ENCODE measurements at regions not wholly inside any gene's neighbourhood (a gene's known extent, or its start where the extent isn't known, plus 50 kb on each side); places are given as distances from the start of the nearest gene placed in this dataset.

GRCh38 chr18:9017167-9017904 lies 85.2 kb upstream of the NDUFV2 start:
- Mint-ChIP-seq H3K27ac (ENCODE audit: unreplicated experiment) (peak overlapping the region; percentile 91), H3K27me3 (ENCODE audit: low read depth) (no peaks in the 10 kb centered on the region), H3K4me3 (ENCODE audit: unreplicated experiment) (peak overlapping the region; percentile 60), H3K9me3 (ENCODE audit: low read depth) (peaks cover 3% of the 10 kb centered on the region), H3K36me3 (ENCODE audit: low read depth) (no peaks in the 10 kb centered on the region), H3K4me1 (ENCODE audit: low read depth) (peaks cover 20% of the 10 kb centered on the region)
- no peak for TF ChIP-seq CTCF (IDR thresholded peaks at IDR 0.05)
- peak; percentile 92 for DNase-seq (ENCODE audit: low spot score)

- Mint-ChIP-seq H3K4me3 (ENCODE audit: unreplicated experiment) (no peak overlapping the region), H3K27me3 (ENCODE audit: low read depth) (no peaks in the 10 kb centered on the region), H3K27ac (ENCODE audit: unreplicated experiment) (peak overlapping the region; percentile 91), H3K4me1 (ENCODE audit: low read depth) (peaks cover 23% of the 10 kb centered on the region), H3K36me3 (ENCODE audit: low read depth) (no peaks in the 10 kb centered on the region), H3K9me3 (ENCODE audit: low read depth) (peaks cover 3% of the 10 kb centered on the region)
- no peak for DNase-seq (ENCODE audit: low spot score)
- no peak for TF ChIP-seq CTCF (IDR thresholded peaks at IDR 0.05)
These were observed 84.6 kb upstream of the NDUFV2 start for GRCh38 chr18:9017905-9018227.

GRCh38 chr18:9019135-9019534 lies 83.4 kb upstream of the NDUFV2 start:
- peaks cover 24% of the 10 kb centered on the region for H3K4me1 Mint-ChIP-seq (ENCODE audit: low read depth)
- H3K9me3 Mint-ChIP-seq (ENCODE audit: low read depth): peaks cover 3% of the 10 kb centered on the region
- H3K4me3 Mint-ChIP-seq (ENCODE audit: unreplicated experiment): no peak overlapping the region
- H3K27ac Mint-ChIP-seq (ENCODE audit: unreplicated experiment): no peak overlapping the region
- no peaks in the 10 kb centered on the region for H3K36me3 Mint-ChIP-seq (ENCODE audit: low read depth)
- no peak for DNase-seq (ENCODE audit: low spot score)
- no peak for TF ChIP-seq CTCF (IDR thresholded peaks at IDR 0.05)
- H3K27me3 Mint-ChIP-seq (ENCODE audit: low read depth): no peaks in the 10 kb centered on the region

GRCh38 chr18:9020221-9020620 lies 82.3 kb upstream of the NDUFV2 start:
- H3K4me1 Mint-ChIP-seq (ENCODE audit: low read depth): peaks cover 24% of the 10 kb centered on the region
- DNase-seq (ENCODE audit: low spot score): no peak
- no peak overlapping the region for H3K27ac Mint-ChIP-seq (ENCODE audit: unreplicated experiment)
- peaks cover 1% of the 10 kb centered on the region for H3K36me3 Mint-ChIP-seq (ENCODE audit: low read depth)
- H3K9me3 Mint-ChIP-seq (ENCODE audit: low read depth): peaks cover 3% of the 10 kb centered on the region
- H3K27me3 Mint-ChIP-seq (ENCODE audit: low read depth): no peaks in the 10 kb centered on the region
- H3K4me3 Mint-ChIP-seq (ENCODE audit: unreplicated experiment): no peak overlapping the region
- no peak for TF ChIP-seq CTCF (IDR thresholded peaks at IDR 0.05)

GRCh38 chr18:9021458-9021857 lies 81.0 kb upstream of the NDUFV2 start:
- Mint-ChIP-seq H3K4me1 (ENCODE audit: low read depth) (peaks cover 25% of the 10 kb centered on the region), H3K9me3 (ENCODE audit: low read depth) (peaks cover 3% of the 10 kb centered on the region), H3K27ac (ENCODE audit: unreplicated experiment) (no peak overlapping the region), H3K27me3 (ENCODE audit: low read depth) (no peaks in the 10 kb centered on the region), H3K4me3 (ENCODE audit: unreplicated experiment) (no peak overlapping the region), H3K36me3 (ENCODE audit: low read depth) (peaks cover 1% of the 10 kb centered on the region)
- DNase-seq (ENCODE audit: low spot score): no peak
- no peak for TF ChIP-seq CTCF (IDR thresholded peaks at IDR 0.05)
